Dermis microvascular lymphatic vessel endothelial cell (primary cell): ENCODE measurements at regions not wholly inside any gene's neighbourhood (a gene's known extent, or its start where the extent isn't known, plus 50 kb on each side); places are given as distances from the start of the nearest gene placed in this dataset.

Source experiments
- DNase-seq, 2 donors: peaks; one replicate each; pipeline versions ENCODE4 v3.0.0 to v3.0.0-alpha.2; 2010; ENCODE audit warnings: low read depth in 2 of 2

GRCh38 chr11:29005401-29005980 is 897.3 kb downstream of the METTL15 start:
- DNase-seq: no peak

GRCh38 chr11:29002816-29003215 is 894.6 kb downstream of the METTL15 start:
- peak in 1 of 2 donors; percentile 57 for DNase-seq

DNA sequence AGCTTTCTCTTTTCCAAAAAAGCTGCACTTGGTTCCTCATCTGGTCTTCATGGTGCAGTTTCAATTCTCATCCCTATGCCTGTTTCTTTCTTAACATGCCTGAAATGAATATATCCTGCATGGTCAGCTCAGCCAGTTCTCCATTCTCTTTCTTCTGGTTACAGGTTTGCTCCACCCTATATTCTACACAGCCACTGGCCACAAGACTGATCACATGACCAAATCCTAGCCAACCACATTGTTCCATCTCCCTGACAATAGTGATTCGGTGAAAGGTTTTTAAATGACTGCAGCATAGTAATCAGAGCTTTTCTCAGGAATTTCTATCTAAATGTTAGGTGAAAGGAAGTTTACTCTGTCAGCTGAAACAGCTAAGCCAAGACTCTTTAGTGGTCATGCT is 891.4 kb downstream of the METTL15 start:
- DNase-seq: no peak

DNA sequence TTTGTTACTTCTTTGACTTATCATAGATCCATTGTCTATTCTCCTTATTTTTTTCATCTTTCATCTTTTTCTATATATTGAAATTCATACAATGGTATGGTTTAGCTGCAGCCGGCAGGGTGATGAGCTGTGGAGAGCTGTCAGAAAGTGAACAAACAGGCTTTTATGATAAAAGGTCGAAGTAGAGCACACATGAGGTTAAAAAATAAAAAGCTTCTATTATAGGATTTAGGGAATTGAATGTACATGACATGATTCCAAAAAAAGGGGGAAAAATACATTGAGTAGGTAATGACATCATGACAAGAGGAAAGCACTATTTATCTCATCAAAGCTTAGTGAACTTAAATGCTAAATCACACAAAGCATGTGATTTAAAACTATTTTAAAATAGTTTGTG is 884.8 kb downstream of the METTL15 start:
- no peak for DNase-seq

- DNase-seq: no peak
Observed at GRCh38 chr11:28984231-28984630, 876.0 kb downstream of the METTL15 start.

- DNase-seq: no peak
Observed at GRCh38 chr11:28983780-28984179, 875.6 kb downstream of the METTL15 start.

- DNase-seq: peak; percentile 2 to 18
Observed at GRCh38 chr11:28981381-28981780, 873.2 kb downstream of the METTL15 start.

GRCh38 chr11:28976801-28977145 is 868.6 kb downstream of the METTL15 start:
- no peak for DNase-seq

DNA sequence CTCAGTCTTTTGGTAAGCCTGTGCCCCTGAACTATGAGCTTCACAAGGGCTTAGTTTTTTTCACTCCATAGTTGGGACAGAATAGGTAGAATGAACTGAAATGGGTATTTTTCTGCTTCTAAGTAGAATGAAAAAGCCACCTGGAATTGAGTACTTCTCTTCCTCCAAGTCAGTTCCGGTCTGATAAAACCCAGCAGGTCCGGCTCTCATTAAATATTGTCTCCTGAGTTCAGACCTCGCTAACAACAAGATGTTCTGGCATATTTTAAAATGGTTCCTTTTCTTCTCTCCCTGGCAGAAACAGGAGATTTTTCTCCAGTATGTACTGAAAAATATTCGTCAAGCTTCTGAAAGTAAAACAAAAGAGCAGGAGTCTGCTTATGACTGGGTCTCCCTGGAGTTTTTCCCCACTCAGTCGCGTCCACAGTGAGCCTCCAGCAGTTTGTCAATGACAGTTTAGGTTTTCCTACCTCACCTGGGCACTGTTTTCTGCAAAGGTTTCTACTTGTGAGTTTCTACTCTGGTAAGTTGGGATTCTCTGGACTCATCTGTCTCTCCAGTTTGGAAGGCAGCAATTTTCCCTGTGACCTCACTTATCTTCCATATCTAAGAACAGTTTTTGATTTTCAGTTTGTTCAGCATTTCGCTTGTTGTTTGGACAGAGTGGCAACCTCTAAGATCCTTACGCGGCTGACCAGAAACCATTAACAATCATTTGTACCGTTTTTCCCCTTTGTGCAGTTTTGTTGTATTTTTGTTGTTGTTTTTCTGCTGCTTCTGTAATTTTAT is 868.0 kb downstream of the METTL15 start:
- DNase-seq: no peak

DNA sequence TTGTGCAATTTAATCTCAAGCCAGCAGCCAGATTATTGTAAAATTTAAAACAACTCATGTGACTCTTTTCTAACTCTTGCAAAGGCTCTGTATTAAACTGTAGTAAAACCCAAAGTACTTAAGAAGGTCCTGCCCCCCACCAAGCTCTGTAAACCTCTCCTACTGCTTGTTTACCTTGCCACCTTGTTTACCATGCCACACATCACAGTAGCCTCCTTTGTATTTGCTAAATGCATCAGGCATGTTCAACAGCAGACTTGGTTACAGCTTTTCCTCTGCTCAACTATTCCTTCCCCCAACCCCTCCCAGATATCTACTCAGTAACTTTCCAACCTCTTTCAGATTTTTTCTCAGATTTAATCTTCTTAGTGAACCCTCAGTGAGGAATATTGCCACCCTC is 861.6 kb downstream of the METTL15 start:
- DNase-seq: no peak

- DNase-seq: no peak
Observed at GRCh38 chr11:28966951-28967350, 858.8 kb downstream of the METTL15 start.

DNA sequence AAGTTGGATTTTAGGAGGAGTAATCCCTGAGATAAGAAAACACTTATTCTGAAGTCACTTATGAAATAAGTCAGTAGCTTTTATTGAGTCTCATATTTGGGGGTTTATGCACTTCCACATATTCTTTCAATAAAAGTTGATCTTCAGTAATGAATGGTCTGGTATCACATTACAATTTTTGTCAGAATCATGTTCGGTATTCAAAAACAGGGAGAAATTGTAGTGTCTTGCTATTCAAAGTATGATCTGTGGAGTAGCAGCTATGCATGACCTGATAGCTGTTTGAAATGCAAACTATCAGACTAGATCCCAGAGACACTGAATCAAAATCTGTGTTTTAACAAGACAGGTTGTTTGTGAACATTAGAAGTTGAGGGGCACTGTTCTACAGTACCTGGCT is 857.6 kb downstream of the METTL15 start:
- DNase-seq: no peak

GRCh38 chr11:28964811-28965210 is 856.6 kb downstream of the METTL15 start:
- no peak for DNase-seq

GRCh38 chr11:28963187-28963586 is 855.0 kb downstream of the METTL15 start:
- DNase-seq: no peak

- DNase-seq: no peak
Observed at GRCh38 chr11:28962502-28962901, 854.3 kb downstream of the METTL15 start.

GRCh38 chr11:28961726-28962125 is 853.5 kb downstream of the METTL15 start:
- no peak for DNase-seq

GRCh38 chr11:28956446-28956845 is 848.3 kb downstream of the METTL15 start:
- DNase-seq: no peak

GRCh38 chr11:28951191-28951590 is 843.0 kb downstream of the METTL15 start:
- DNase-seq: peak in 1 of 2 donors; percentile 50

- no peak for DNase-seq
Observed at GRCh38 chr11:28939381-28939780, 831.2 kb downstream of the METTL15 start.

DNA sequence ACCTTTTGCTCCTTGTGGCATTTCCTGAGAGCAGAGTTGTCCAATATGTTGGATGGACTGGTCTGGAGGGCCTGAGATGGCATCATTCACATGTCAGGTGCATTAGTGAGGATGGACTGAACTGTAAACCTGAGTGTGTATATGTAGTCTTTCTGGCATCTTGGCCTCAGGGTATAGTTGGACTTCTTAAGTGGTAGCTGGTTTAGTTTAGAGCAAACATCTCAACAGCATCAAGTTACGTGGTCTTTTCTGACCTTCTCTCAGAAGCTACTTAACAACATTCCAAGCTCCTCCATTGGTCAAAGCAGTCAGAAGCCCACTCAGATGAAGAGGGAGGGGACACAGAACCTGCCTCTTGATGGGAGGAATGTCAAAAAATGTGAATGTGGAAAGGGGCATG is 829.9 kb downstream of the METTL15 start:
- DNase-seq: no peak

GRCh38 chr11:28932940-28933339 is 824.8 kb downstream of the METTL15 start:
- no peak for DNase-seq

DNA sequence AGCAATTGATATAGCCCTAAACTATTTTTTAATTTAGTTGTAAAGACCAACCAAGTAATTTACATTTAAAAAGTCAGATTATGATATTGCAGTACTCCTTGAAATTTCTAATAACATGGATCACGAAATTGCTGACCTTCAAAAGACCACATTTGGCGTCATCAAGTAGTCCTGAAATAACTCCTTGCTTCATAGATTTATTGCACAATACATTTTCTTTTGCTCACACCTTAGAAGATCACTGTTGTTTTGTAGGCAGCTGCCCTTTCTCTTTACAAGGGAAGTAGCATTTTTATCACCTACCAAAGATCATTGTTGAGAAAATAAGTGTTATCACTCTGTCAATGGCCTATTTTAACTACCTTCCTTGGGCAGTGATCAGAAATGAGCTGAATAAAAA is 815.8 kb downstream of the METTL15 start:
- no peak for DNase-seq

DNA sequence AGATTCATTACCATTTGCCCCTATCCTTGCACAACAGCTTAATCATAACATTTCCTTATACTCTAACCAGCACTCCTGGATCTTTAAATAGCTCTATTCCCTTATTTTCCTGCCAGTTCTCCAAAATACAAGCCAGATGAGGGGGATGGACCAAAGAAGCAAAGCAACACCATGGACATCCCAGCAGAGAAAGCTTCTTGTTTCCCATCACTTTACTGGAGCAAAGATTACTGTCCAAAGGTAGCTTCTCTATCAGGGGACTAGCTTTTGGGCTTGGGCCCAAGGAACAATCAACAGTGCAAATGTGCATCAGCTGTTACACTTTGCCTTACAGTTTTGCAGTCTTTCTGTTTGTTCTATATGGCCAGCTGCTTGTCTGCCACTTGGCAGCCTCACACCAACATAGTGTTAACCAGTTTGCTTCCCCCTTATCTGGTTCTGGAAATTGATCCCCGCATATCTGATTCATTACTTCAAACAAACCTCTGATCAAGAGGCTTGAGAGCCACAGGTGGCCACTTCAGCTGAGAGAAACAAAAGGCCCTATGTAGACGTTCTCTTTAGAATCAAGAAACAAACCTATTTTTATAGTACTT is 814.3 kb downstream of the METTL15 start:
- no peak for DNase-seq
